B cell (primary cell): ENCODE measurements at regions not wholly inside any gene's neighbourhood (a gene's known extent, or its start where the extent isn't known, plus 50 kb on each side); places are given as distances from the start of the nearest gene placed in this dataset.

ENCODE experiments used
- ATAC-seq: fragments of 200-7000 bp; cut with Tn5 transposase; one replicate; pipeline ENCODE4 v1.10.0; 2021; ENCODE audit warnings: low read depth, mild to moderate bottlenecking, moderate number of reproducible peaks, moderate library complexity
- CTCF ChIA-PET: fragments of 350-600 bp; sonication (Branson Sonifier 250); formaldehyde crosslinking; loops from one replicate; lab custom pipeline; 2021; ENCODE audit warnings: antibody characterized with exemption, inconsistent platforms; lab: Charles Lee
- POLR2A ChIA-PET: fragments of 350-600 bp; sonication (Branson Sonifier 250); formaldehyde crosslinking; loops from one replicate; lab custom pipeline; 2021; ENCODE audit warnings: antibody characterized with exemption; lab: Charles Lee
- DNase-seq: peaks from one replicate; pipeline ENCODE4 v3.0.0; 2013
- H2AFZ ChIP-seq: 2 replicates; pipeline ENCODE4 v1.6.1; 2012; ENCODE audit warnings: mild to moderate bottlenecking, low read depth, low read length; ENCODE audit not compliant: insufficient read depth, poor library complexity, severe bottlenecking
- H3K27ac ChIP-seq, 2 donors: 1 replicate in 1 of 2; 2 replicates in 1 of 2; pipeline ENCODE4 v1.5.1; 2012 to 2013; ENCODE audit warnings: low read length in 2 of 2, mild to moderate bottlenecking in 2 of 2, moderate library complexity in 1 of 2
- H3K27me3 ChIP-seq, 4 experiments: fragments of 200-600 bp in 1 of 4; sonication (generic) in 1 of 4; replicated peaks in 1 of 4; 1 replicate in 2 of 4; 2 replicates in 2 of 4; pipeline versions ENCODE4 v1.6.1 to v1.7.0; 2013 to 2016; ENCODE audit warnings: low read length in 3 of 4, mild to moderate bottlenecking in 2 of 4, mixed read lengths in 1 of 4, moderate library complexity in 1 of 4; ENCODE audit not compliant: insufficient read depth in 4 of 4, control insufficient read depth in 3 of 4; ENCODE audit errors: control extremely low read depth in 1 of 4
- H3K36me3 ChIP-seq, 2 experiments: replicated peaks in 1 of 2; 1 replicate in 1 of 2; 2 replicates in 1 of 2; pipeline versions ENCODE4 v1.6.1 to v1.7.1; 2013; ENCODE audit warnings: low read length in 1 of 2; ENCODE audit not compliant: insufficient read depth in 2 of 2, control insufficient read depth in 1 of 2; ENCODE audit errors: control extremely low read depth in 1 of 2, extremely low read depth in 1 of 2
- H3K4me1 ChIP-seq, 2 donors: fragments of 200-600 bp in 1 of 2; sonication (generic) in 1 of 2; 1 replicate in 1 of 2; 2 replicates in 1 of 2; pipeline versions ENCODE4 v1.5.1 to v1.6.1; 2013 to 2017; ENCODE audit warnings: low read length in 2 of 2; ENCODE audit not compliant: control insufficient read depth in 2 of 2, insufficient read depth in 2 of 2
- H3K4me2 ChIP-seq: replicated peaks from 2 replicates; pipeline ENCODE3; 2012; ENCODE audit warnings: mild to moderate bottlenecking, low read depth, low read length; ENCODE audit not compliant: poor library complexity, severe bottlenecking
- H3K4me3 ChIP-seq, 5 experiments: fragments of 200-600 bp in 1 of 5; sonication (generic) in 1 of 5; 1 replicate in 3 of 5; 2 replicates in 2 of 5; pipeline versions ENCODE4 v1.5.1 to v1.7.0; 2011 to 2016; ENCODE audit warnings: low read length in 4 of 5, mild to moderate bottlenecking in 4 of 5, low read depth in 2 of 5, control low read depth in 1 of 5, moderate library complexity in 1 of 5; ENCODE audit not compliant: insufficient read depth in 1 of 5; ENCODE audit errors: control extremely low read depth in 1 of 5, extremely low read depth in 1 of 5
- H3K79me2 ChIP-seq: fragments of 200-600 bp; sonication (generic); one replicate; pipeline ENCODE4 v1.6.0; 2016; ENCODE audit warnings: low read length; ENCODE audit not compliant: control insufficient read depth, insufficient read depth
- H3K9ac ChIP-seq: fragments of 200-600 bp; sonication (generic); 2 replicates; pipeline ENCODE4 v1.6.1; 2017; ENCODE audit warnings: mild to moderate bottlenecking, low read length, moderate library complexity
- H3K9me3 ChIP-seq, 3 donors: one replicate each; pipeline versions ENCODE4 v1.6.1 to v1.7.1; 2013; ENCODE audit warnings: low read length in 2 of 3; ENCODE audit not compliant: control insufficient read depth in 2 of 3, insufficient read depth in 1 of 3; ENCODE audit errors: control extremely low read depth in 1 of 3
- H4K20me1 ChIP-seq: 2 replicates; pipeline ENCODE4 v1.6.0; 2012; ENCODE audit warnings: mild to moderate bottlenecking, low read length; ENCODE audit not compliant: insufficient read depth, control insufficient read depth, poor library complexity, severe bottlenecking
- H3K27ac Mint-ChIP-seq: one replicate; pipeline ENCODE4 v1.8.0; 2021; ENCODE audit warnings: mixed read lengths
- H3K27me3 Mint-ChIP-seq: one replicate; pipeline ENCODE4 v1.8.0; 2021; ENCODE audit warnings: mixed read lengths
- H3K4me1 Mint-ChIP-seq: one replicate; pipeline ENCODE4 v1.8.0; 2021; ENCODE audit warnings: mixed read lengths
- H3K4me3 Mint-ChIP-seq: one replicate; pipeline ENCODE4 v1.8.0; 2021; ENCODE audit warnings: mixed read lengths
- H3K9me3 Mint-ChIP-seq: one replicate; pipeline ENCODE4 v1.8.0; 2022; ENCODE audit warnings: mixed read lengths; ENCODE audit not compliant: insufficient read depth
- CTCF ChIP-seq: fragments of 200-600 bp; IDR thresholded peaks from one replicate; pipeline ENCODE4 v1.8.0; 2022; ENCODE audit warnings: antibody characterized with exemption, mild to moderate bottlenecking
- EZH2 ChIP-seq: IDR thresholded peaks from 2 replicates; pipeline ENCODE4 v1.6.1; 2012; ENCODE audit warnings: borderline replicate concordance, low read depth, mild to moderate bottlenecking, moderate library complexity, low read length; ENCODE audit not compliant: insufficient read depth, poor library complexity, severe bottlenecking
- WGBS: methylation state at CpG from one replicate; pipeline ENCODE4 v1.1.5; 2013; ENCODE audit warnings: missing lambda C conversion rate; ENCODE audit not compliant: insufficient coverage; 5-methylcytosine and 5-hydroxymethylcytosine counted together
- intact Hi-C: fragments of 100-400 bp; cut with micrococcal nuclease; formaldehyde crosslinking; loops from one replicate; pipeline ENCODE4 v1.10.0; 2022

- Histone ChIP-seq H4K20me1 (no peaks in the 10 kb centered on the region), H3K79me2 (no peaks in the 10 kb centered on the region), H3K9me3 (peaks cover 0 to 3% (median 0%) of the 10 kb centered on the region in 3 donors), H3K27me3 (no peaks in the 10 kb centered on the region), H3K9ac (no peak overlapping the region), H3K4me2 (no peak overlapping the region), H3K27ac (no peak overlapping the region), H3K4me3 (no peak overlapping the region), H3K4me1 (no peaks in the 10 kb centered on the region), H2AFZ (no peak overlapping the region), H3K36me3 (no peaks in the 10 kb centered on the region)
- H3K27me3 Mint-ChIP-seq: no peaks in the 10 kb centered on the region
- H3K9me3 Mint-ChIP-seq: no peaks in the 10 kb centered on the region
- intact Hi-C loops: no loop called here
- ChIA-PET POLR2A (no interaction called here), CTCF (interaction anchor here (1.9 kb wide), 1 partner anchor 24 kb away, joined by 4 read pairs; no protein-coding TSS in a partner anchor)
- no peaks in the 10 kb centered on the region for H3K4me1 Mint-ChIP-seq
- no CpG with 5 or more reads among the region's 3 CpGs for WGBS
- H3K27ac Mint-ChIP-seq: no peak overlapping the region
- DNase-seq (no peak), ATAC-seq (no peak)
- no peak overlapping the region for H3K4me3 Mint-ChIP-seq
- TF ChIP-seq CTCF: no peak
Measured at GRCh38 chr16:6105115-6105514, 1007.5 kb upstream of the EEF2KMT start.

GRCh38 chr16:6104428-6104827, 1006.8 kb upstream of the EEF2KMT start:
- no peaks in the 10 kb centered on the region for H3K27me3 Mint-ChIP-seq
- ChIA-PET POLR2A (no interaction called here), CTCF (no interaction called here)
- Histone ChIP-seq H3K27me3 (no peaks in the 10 kb centered on the region), H3K4me2 (no peak overlapping the region), H3K36me3 (no peaks in the 10 kb centered on the region), H3K4me3 (no peak overlapping the region), H2AFZ (no peak overlapping the region), H3K27ac (no peak overlapping the region), H3K9ac (no peak overlapping the region), H3K4me1 (no peaks in the 10 kb centered on the region), H4K20me1 (no peaks in the 10 kb centered on the region), H3K9me3 (peaks cover 0 to 3% (median 0%) of the 10 kb centered on the region in 3 donors), H3K79me2 (no peaks in the 10 kb centered on the region)
- TF ChIP-seq EZH2 (no peak), CTCF (no peak)
- no peak overlapping the region for H3K4me3 Mint-ChIP-seq
- 64% methylated on average over 2 of the region's 3 CpGs for WGBS
- no peaks in the 10 kb centered on the region for H3K4me1 Mint-ChIP-seq
- DNase-seq (no peak), ATAC-seq (no peak)
- no peak overlapping the region for H3K27ac Mint-ChIP-seq
- intact Hi-C loops: no loop called here
- no peaks in the 10 kb centered on the region for H3K9me3 Mint-ChIP-seq
